HL-60 (cell line): ENCODE measurements at regions not wholly inside any gene's neighbourhood (a gene's known extent, or its start where the extent isn't known, plus 50 kb on each side); places are given as distances from the start of the nearest gene placed in this dataset.

ENCODE experiments used
- DNase-seq, 2 experiments: peaks; one replicate each; pipeline ENCODE4 v3.0.0-alpha.2; 2010 to 2020; ENCODE audit warnings: low read depth in 1 of 2, low spot score in 1 of 2
- H3K27ac ChIP-seq: fragments of 250-450 bp; sonication (Bioruptor Pico); replicated peaks from 2 replicates; pipeline ENCODE4 v1.5.1; 2020; ENCODE audit warnings: mild to moderate bottlenecking, moderate library complexity
- H3K27me3 ChIP-seq: fragments of 250-450 bp; sonication (Bioruptor Pico); 2 replicates; pipeline ENCODE4 v1.5.1; 2021; ENCODE audit warnings: mild to moderate bottlenecking, moderate library complexity; ENCODE audit not compliant: insufficient read depth, poor library complexity, severe bottlenecking
- H3K4me3 ChIP-seq: replicated peaks from 2 replicates; pipeline ENCODE4 v1.5.1; 2011; ENCODE audit warnings: mild to moderate bottlenecking, control low read depth, low read length; ENCODE audit not compliant: insufficient read depth
- GABPA ChIP-seq: IDR thresholded peaks from 2 replicates; pipeline ENCODE4 v1.6.1; 2012; ENCODE audit warnings: low read depth
- POLR2AphosphoS5 ChIP-seq: IDR thresholded peaks from 2 replicates; pipeline ENCODE4 v1.6.1; 2012; ENCODE audit warnings: low read depth
- SPI1 ChIP-seq: IDR thresholded peaks from 2 replicates; pipeline ENCODE4 v1.6.1; 2012; ENCODE audit warnings: low read depth, mild to moderate bottlenecking, borderline replicate concordance
- TF ChIP-seq, protein P1 (sequence below): IDR thresholded peaks from 2 replicates; pipeline ENCODE4 v1.6.1; 2012; ENCODE audit warnings: low read depth; ENCODE audit not compliant: insufficient replicate concordance
- TF ChIP-seq, protein P2 (sequence below): IDR thresholded peaks from one replicate; pipeline ENCODE4 v1.5.1; 2011; ENCODE audit warnings: low read length, control low read depth, inconsistent platforms; ENCODE audit not compliant: insufficient read depth

- no peak for TF ChIP-seq POLR2AphosphoS5
- no peak for TF ChIP-seq GABPA
- TF ChIP-seq, protein P1, sequence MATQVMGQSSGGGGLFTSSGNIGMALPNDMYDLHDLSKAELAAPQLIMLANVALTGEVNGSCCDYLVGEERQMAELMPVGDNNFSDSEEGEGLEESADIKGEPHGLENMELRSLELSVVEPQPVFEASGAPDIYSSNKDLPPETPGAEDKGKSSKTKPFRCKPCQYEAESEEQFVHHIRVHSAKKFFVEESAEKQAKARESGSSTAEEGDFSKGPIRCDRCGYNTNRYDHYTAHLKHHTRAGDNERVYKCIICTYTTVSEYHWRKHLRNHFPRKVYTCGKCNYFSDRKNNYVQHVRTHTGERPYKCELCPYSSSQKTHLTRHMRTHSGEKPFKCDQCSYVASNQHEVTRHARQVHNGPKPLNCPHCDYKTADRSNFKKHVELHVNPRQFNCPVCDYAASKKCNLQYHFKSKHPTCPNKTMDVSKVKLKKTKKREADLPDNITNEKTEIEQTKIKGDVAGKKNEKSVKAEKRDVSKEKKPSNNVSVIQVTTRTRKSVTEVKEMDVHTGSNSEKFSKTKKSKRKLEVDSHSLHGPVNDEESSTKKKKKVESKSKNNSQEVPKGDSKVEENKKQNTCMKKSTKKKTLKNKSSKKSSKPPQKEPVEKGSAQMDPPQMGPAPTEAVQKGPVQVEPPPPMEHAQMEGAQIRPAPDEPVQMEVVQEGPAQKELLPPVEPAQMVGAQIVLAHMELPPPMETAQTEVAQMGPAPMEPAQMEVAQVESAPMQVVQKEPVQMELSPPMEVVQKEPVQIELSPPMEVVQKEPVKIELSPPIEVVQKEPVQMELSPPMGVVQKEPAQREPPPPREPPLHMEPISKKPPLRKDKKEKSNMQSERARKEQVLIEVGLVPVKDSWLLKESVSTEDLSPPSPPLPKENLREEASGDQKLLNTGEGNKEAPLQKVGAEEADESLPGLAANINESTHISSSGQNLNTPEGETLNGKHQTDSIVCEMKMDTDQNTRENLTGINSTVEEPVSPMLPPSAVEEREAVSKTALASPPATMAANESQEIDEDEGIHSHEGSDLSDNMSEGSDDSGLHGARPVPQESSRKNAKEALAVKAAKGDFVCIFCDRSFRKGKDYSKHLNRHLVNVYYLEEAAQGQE, result no peak
- TF ChIP-seq, protein P2, sequence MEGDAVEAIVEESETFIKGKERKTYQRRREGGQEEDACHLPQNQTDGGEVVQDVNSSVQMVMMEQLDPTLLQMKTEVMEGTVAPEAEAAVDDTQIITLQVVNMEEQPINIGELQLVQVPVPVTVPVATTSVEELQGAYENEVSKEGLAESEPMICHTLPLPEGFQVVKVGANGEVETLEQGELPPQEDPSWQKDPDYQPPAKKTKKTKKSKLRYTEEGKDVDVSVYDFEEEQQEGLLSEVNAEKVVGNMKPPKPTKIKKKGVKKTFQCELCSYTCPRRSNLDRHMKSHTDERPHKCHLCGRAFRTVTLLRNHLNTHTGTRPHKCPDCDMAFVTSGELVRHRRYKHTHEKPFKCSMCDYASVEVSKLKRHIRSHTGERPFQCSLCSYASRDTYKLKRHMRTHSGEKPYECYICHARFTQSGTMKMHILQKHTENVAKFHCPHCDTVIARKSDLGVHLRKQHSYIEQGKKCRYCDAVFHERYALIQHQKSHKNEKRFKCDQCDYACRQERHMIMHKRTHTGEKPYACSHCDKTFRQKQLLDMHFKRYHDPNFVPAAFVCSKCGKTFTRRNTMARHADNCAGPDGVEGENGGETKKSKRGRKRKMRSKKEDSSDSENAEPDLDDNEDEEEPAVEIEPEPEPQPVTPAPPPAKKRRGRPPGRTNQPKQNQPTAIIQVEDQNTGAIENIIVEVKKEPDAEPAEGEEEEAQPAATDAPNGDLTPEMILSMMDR, result no peak
- no peak for TF ChIP-seq SPI1
- no peak for DNase-seq
- Histone ChIP-seq H3K4me3 (no peak overlapping the region), H3K27ac (no peak overlapping the region), H3K27me3 (no peaks in the 10 kb centered on the region)
Observed at GRCh38 chr4:74543983-74544382, 99.0 kb downstream of the AREG start.

DNA sequence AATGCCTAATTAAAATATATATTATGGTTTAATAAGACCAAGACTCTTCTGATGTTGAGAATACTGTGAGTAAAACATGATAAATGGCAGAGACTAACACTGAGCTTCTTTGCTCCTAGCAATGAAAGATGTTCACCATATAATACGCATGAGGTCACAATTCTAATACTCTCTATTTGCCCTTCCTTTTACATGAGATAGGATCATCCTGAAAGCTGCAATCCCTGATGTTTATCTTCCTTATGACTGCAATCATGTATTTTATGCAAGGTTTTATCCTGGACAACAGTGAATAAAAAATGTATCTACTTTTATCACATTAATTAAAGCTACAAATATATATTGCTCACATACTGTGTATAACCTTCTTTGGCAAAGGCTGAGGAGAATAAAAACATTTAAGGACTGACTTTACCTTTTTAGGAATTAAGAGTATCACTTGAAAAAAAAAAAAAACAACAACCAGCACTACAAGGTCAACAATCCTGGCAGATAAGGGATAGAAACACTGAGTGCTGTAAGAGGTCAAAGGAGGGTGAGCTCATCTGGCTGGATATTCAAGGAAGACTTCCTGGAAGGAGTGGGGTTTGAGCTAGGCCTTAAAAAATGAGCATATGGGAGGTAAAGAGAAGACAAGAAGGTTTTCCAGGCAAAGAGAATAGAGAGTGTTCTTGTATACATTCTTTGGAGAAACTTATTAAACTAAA is 99.9 kb downstream of the AREG start:
- TF ChIP-seq POLR2AphosphoS5, result no peak
- TF ChIP-seq GABPA, result no peak
- TF ChIP-seq SPI1, result no peak
- TF ChIP-seq, protein P2, result no peak
- TF ChIP-seq, protein P1, result no peak
- Histone ChIP-seq H3K4me3 (no peak overlapping the region), H3K27me3 (no peaks in the 10 kb centered on the region), H3K27ac (no peak overlapping the region)
- no peak for DNase-seq

DNA sequence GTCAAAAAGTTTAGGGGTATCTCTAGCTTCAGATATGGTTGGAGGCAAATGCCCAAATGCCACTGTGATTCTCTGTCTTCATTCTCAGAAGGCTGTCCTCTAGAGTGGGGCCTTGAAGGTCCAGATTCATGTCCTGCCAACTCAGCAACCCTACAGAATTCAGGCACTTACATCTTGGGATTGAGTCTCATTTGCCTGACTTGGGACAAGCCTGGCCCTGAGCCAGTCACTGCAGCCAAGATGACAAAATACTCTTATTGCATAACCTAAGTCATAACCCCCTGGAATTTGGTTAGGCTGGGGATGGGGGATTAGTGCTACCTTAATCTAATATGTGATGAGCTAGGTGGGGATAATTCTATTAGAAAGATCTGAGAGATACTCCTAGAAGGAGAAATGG is 100.5 kb downstream of the AREG start:
- H3K27me3 ChIP-seq, result no peaks in the 10 kb centered on the region
- DNase-seq, result no peak
- no peak overlapping the region for H3K4me3 ChIP-seq
- H3K27ac ChIP-seq, result no peak overlapping the region
- TF ChIP-seq SPI1, result no peak
- TF ChIP-seq POLR2AphosphoS5, result no peak
- TF ChIP-seq, protein P2, result no peak
- TF ChIP-seq GABPA, result no peak
- TF ChIP-seq, protein P1, result no peak
